A549 (cell line): ENCODE measurements at regions not wholly inside any gene's neighbourhood (a gene's known extent, or its start where the extent isn't known, plus 50 kb on each side); places are given as distances from the start of the nearest gene placed in this dataset.

Experiments used
- ATAC-seq, 2 experiments: fragments of 200-7000 bp in 1 of 2; fragments of >200 bp in 1 of 2; cut with Nextera tagmentation in 1 of 2; cut with Tn5 transposase in 1 of 2; 3 replicates each; pipeline versions ENCODE4 v1.8.0 to v1.9.1; 2018 to 2020; ENCODE audit warnings: mild to moderate bottlenecking in 1 of 2, moderate library complexity in 1 of 2
- CTCF ChIA-PET: fragments of 300-600 bp; sonication (Branson Sonifier 250); formaldehyde crosslinking; extraction: SDS; loops from one replicate; lab custom pipeline; 2021; ENCODE audit warnings: antibody characterized with exemption, inconsistent platforms; lab: Yijun Ruan, JAX
- POLR2A ChIA-PET: fragments of 350-600 bp; formaldehyde crosslinking; extraction: SDS; loops from one replicate; lab custom pipeline; 2021; ENCODE audit warnings: antibody characterized with exemption, inconsistent platforms; lab: Yijun Ruan, JAX
- DNase-seq, 2 experiments: peaks; one replicate each; pipeline versions ENCODE4 v3.0.0 to v3.0.0-alpha.2; 2011 to 2016; ENCODE audit warnings: low read depth in 1 of 2, low spot score in 1 of 2
- FAIRE-seq: peaks from 2 replicates; lab custom pipeline; 2011; peaks lifted over from hg19 to GRCh38; lab: Jason Lieb, UNC
- H3K27ac ChIP-seq, 2 experiments: fragments of >200 bp; sonication (Bioruptor Twin); formaldehyde crosslinking; 3 replicates each; pipeline ENCODE4 v1.5.1; 2016 to 2017
- H3K4me1 ChIP-seq: fragments of >200 bp; sonication (Bioruptor Twin); formaldehyde crosslinking; 3 replicates; pipeline ENCODE4 v1.6.1; 2016
- H3K4me2 ChIP-seq: fragments of >200 bp; sonication (Bioruptor Twin); formaldehyde crosslinking; 3 replicates; pipeline ENCODE4 v1.6.1; 2016
- H3K4me3 ChIP-seq: fragments of >200 bp; sonication (Bioruptor Twin); formaldehyde crosslinking; 3 replicates; pipeline ENCODE4 v1.5.1; 2016
- H3K9me3 ChIP-seq: fragments of >200 bp; sonication (Bioruptor Twin); formaldehyde crosslinking; 3 replicates; pipeline ENCODE4 v1.6.1; 2016
- BHLHE40 ChIP-seq: IDR thresholded peaks from 2 replicates; pipeline ENCODE4 v1.6.1; 2012; ENCODE audit warnings: low read depth, low read length, inconsistent platforms
- CHD2 ChIP-seq: fragments of 150-350 bp; IDR thresholded peaks from 2 replicates; pipeline ENCODE4 v1.6.1; 2014; ENCODE audit warnings: low read length; ENCODE audit not compliant: partially characterized antibody
- EHF ChIP-seq: fragments of 250-450 bp; sonication (Bioruptor Pico); IDR thresholded peaks from 2 replicates; pipeline ENCODE4 v1.5.0; 2020; ENCODE audit warnings: mild to moderate bottlenecking
- EHMT2 ChIP-seq: fragments of 200-600 bp; sonication (generic); IDR thresholded peaks from 2 replicates; pipeline ENCODE4 v1.6.1; 2016; ENCODE audit warnings: antibody characterized with exemption, low read depth, mild to moderate bottlenecking, moderate library complexity
- ELK1 ChIP-seq: fragments of 150-350 bp; IDR thresholded peaks from 2 replicates; pipeline ENCODE4 v1.6.1; 2014; ENCODE audit warnings: low read depth, mild to moderate bottlenecking, low read length
- EP300 ChIP-seq, 2 experiments: fragments of >200 bp; sonication (Bioruptor Twin); formaldehyde crosslinking; IDR thresholded peaks; 2 replicates in 1 of 2; 3 replicates in 1 of 2; pipeline ENCODE4 v1.6.1; 2016 to 2017
- ESRRA ChIP-seq: fragments of 150-350 bp; IDR thresholded peaks from 2 replicates; pipeline ENCODE4 v1.6.1; 2014; ENCODE audit warnings: mild to moderate bottlenecking, low read length, borderline replicate concordance
- FOSB ChIP-seq: fragments of 250-450 bp; sonication (Bioruptor Pico); IDR thresholded peaks from 2 replicates; pipeline ENCODE4 v1.5.0; 2020; ENCODE audit warnings: mild to moderate bottlenecking, moderate library complexity
- FOSL2 ChIP-seq, 2 experiments: fragments of 450-650 bp in 1 of 2; fragments of >200 bp in 1 of 2; sonication (Bioruptor Twin) in 1 of 2; formaldehyde crosslinking; IDR thresholded peaks; 2 replicates each; pipeline versions ENCODE4 v1.5.0 to v1.6.1; 2016 to 2020; ENCODE audit warnings: mild to moderate bottlenecking in 1 of 2, moderate library complexity in 1 of 2
- GATA3 ChIP-seq: IDR thresholded peaks from 2 replicates; pipeline ENCODE4 v1.6.1; 2012; ENCODE audit warnings: borderline replicate concordance
- HDAC2 ChIP-seq: fragments of 200-600 bp; sonication (generic); IDR thresholded peaks from 2 replicates; pipeline ENCODE4 v1.6.1; 2016
- HMGXB4 ChIP-seq: fragments of 250-450 bp; sonication (Bioruptor Pico); IDR thresholded peaks from 2 replicates; pipeline ENCODE4 v1.5.0; 2021; ENCODE audit warnings: mild to moderate bottlenecking, moderate library complexity, borderline replicate concordance
- HOXB13 ChIP-seq: fragments of 250-450 bp; sonication (Bioruptor Pico); IDR thresholded peaks from 2 replicates; pipeline ENCODE4 v1.5.0; 2020; ENCODE audit warnings: low read depth, mild to moderate bottlenecking, moderate library complexity
- MAFK ChIP-seq: fragments of 450-650 bp; IDR thresholded peaks from 2 replicates; pipeline ENCODE4 v1.6.1; 2014; ENCODE audit not compliant: partially characterized antibody
- MAZ ChIP-seq: fragments of 150-350 bp; IDR thresholded peaks from 2 replicates; pipeline ENCODE4 v1.6.1; 2014; ENCODE audit warnings: antibody characterized with exemption, low read depth, low read length, borderline replicate concordance
- NFE2L2 ChIP-seq: fragments of 150-350 bp; conservative IDR thresholded peaks from 2 replicates; pipeline ENCODE4 v1.6.1; 2014; ENCODE audit warnings: low read length
- RCOR1 ChIP-seq: fragments of 150-350 bp; IDR thresholded peaks from 2 replicates; pipeline ENCODE4 v1.6.1; 2014; ENCODE audit warnings: antibody characterized with exemption, low read length, low read depth
- SMC3 ChIP-seq: fragments of >200 bp; sonication (Bioruptor Twin); formaldehyde crosslinking; IDR thresholded peaks from 3 replicates; pipeline ENCODE4 v1.6.1; 2018; ENCODE audit warnings: inconsistent platforms
- ZSCAN20 ChIP-seq: fragments of 250-450 bp; sonication (Bioruptor Pico); IDR thresholded peaks from 2 replicates; pipeline ENCODE4 v1.8.0; 2022; ENCODE audit warnings: mild to moderate bottlenecking, moderate library complexity
- WGBS: methylation state at CpG from one replicate; pipeline ENCODE4 v1.1.6; 2017; ENCODE audit errors: missing lambda C conversion rate; 5-methylcytosine and 5-hydroxymethylcytosine counted together
- TF ChIP-seq, protein P1 (sequence below): IDR thresholded peaks from 2 replicates; pipeline ENCODE4 v1.6.1; 2012
- TF ChIP-seq, protein P2 (sequence below): IDR thresholded peaks from 2 replicates; pipeline ENCODE4 v1.6.1; 2012
- TF ChIP-seq, protein P3 (sequence below): fragments of 450-650 bp; IDR thresholded peaks from 2 replicates; pipeline ENCODE4 v1.6.1; 2014; ENCODE audit warnings: antibody characterized with exemption
- TF ChIP-seq, protein P4 (sequence below): IDR thresholded peaks from 2 replicates; pipeline ENCODE4 v1.6.1; 2012; ENCODE audit warnings: low read depth, borderline replicate concordance

DNA sequence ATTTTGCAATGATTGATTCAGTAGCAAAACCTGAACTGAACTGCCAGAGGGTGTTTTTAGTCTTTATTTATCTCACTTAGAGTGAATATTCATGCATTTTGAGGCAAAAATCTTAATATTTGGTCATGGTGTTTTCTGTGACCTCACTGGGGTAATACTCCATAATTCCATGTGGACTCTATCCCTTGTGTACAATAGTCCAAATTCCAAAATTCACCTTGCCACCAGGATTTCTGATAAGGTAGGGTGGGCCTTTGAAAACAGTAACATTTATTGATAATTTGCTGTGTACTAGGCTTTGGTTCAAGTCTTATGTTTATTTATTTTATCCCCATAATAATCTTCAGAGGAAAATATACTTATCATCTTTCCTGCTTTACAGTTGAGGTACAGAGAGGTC is 68.4 kb upstream of the PDE5A start:
- Histone ChIP-seq H3K27ac (no peak overlapping the region), H3K4me2 (no peak overlapping the region), H3K9me3 (no peaks in the 10 kb centered on the region), H3K4me3 (no peak overlapping the region), H3K4me1 (no peaks in the 10 kb centered on the region)
- no peak for DNase-seq
- ChIA-PET CTCF (no interaction called here), POLR2A (no interaction called here)
- FAIRE-seq, result no peak
- no peak for ATAC-seq
- TF ChIP-seq ESRRA (no peak), RCOR1 (no peak), ELK1 (no peak), EHF (CRISPR knock-in tag) (no peak), HMGXB4 (CRISPR knock-in tag) (no peak), NFE2L2 (no peak), HOXB13 (no peak), FOSB (CRISPR knock-in tag) (no peak), GATA3 (no peak), BHLHE40 (no peak), SMC3 (no peak)
- TF ChIP-seq, protein P1, sequence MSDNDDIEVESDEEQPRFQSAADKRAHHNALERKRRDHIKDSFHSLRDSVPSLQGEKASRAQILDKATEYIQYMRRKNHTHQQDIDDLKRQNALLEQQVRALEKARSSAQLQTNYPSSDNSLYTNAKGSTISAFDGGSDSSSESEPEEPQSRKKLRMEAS, result no peak
- TF ChIP-seq, all 56 proteins: peak for 0

DNA sequence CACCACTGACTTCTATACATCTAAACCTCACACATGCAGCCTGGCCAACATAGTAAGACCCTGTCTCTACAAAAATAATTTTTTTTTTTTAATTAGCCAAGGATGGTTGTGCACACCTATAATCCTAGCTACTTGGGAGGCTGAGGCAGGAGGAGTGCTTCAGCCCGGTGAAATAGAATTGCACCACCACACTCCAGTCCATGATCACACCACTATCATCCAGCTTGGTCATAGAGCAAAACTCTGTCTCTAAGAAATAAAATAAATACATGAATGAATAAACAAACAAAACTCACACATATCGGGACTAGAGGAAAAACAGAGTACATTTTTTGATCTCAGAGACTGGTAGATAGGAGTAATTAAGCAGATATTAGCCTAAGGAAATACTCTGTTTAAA is 66.6 kb upstream of the PDE5A start:
- Histone ChIP-seq H3K9me3 (no peaks in the 10 kb centered on the region), H3K4me3 (no peak overlapping the region), H3K4me2 (no peak overlapping the region), H3K27ac (no peak overlapping the region), H3K4me1 (no peaks in the 10 kb centered on the region)
- TF ChIP-seq, protein P2, sequence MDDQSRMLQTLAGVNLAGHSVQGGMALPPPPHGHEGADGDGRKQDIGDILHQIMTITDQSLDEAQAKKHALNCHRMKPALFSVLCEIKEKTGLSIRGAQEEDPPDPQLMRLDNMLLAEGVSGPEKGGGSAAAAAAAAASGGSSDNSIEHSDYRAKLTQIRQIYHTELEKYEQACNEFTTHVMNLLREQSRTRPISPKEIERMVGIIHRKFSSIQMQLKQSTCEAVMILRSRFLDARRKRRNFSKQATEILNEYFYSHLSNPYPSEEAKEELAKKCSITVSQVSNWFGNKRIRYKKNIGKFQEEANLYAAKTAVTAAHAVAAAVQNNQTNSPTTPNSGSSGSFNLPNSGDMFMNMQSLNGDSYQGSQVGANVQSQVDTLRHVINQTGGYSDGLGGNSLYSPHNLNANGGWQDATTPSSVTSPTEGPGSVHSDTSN, result no peak
- no peak for TF ChIP-seq CHD2
- TF ChIP-seq MAFK, result no peak
- TF ChIP-seq EHF (CRISPR knock-in tag), result no peak
- no peak for TF ChIP-seq EP300 (IDR thresholded peaks at IDR 0.05)
- no peak for TF ChIP-seq ZSCAN20 (CRISPR knock-in tag)
- no peak for TF ChIP-seq NFE2L2
- TF ChIP-seq, protein P3, sequence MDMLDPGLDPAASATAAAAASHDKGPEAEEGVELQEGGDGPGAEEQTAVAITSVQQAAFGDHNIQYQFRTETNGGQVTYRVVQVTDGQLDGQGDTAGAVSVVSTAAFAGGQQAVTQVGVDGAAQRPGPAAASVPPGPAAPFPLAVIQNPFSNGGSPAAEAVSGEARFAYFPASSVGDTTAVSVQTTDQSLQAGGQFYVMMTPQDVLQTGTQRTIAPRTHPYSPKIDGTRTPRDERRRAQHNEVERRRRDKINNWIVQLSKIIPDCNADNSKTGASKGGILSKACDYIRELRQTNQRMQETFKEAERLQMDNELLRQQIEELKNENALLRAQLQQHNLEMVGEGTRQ, result no peak
- no peak for TF ChIP-seq FOSL2 (IDR thresholded peaks at IDR 0.05)
- no peak for TF ChIP-seq FOSL2 (CRISPR knock-in tag; IDR thresholded peaks at IDR 0.05)
- no peak for TF ChIP-seq EHMT2
- TF ChIP-seq HDAC2, result no peak
- TF ChIP-seq, protein P4, sequence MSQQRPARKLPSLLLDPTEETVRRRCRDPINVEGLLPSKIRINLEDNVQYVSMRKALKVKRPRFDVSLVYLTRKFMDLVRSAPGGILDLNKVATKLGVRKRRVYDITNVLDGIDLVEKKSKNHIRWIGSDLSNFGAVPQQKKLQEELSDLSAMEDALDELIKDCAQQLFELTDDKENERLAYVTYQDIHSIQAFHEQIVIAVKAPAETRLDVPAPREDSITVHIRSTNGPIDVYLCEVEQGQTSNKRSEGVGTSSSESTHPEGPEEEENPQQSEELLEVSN, result no peak
- TF ChIP-seq MAZ, result no peak
- FAIRE-seq (no peak), ATAC-seq (no peak), DNase-seq (no peak)
- 63% methylated on average over 2 of the region's 2 CpGs for WGBS
- ChIA-PET POLR2A (no interaction called here), CTCF (interaction anchor here (0.7 to 1.2 kb wide), 2 partner anchors 13 to 207 kb away, joined by 3 to 4 read pairs; no protein-coding TSS in a partner anchor)
